Fibroblast of lung (primary cell): ENCODE measurements at regions not wholly inside any gene's neighbourhood (a gene's known extent, or its start where the extent isn't known, plus 50 kb on each side); places are given as distances from the start of the nearest gene placed in this dataset.

Experiments used
- EZH2 ChIP-seq: IDR thresholded peaks from 2 replicates; pipeline ENCODE4 v1.5.1; 2012; ENCODE audit warnings: low read length, control low read depth, mild to moderate bottlenecking; ENCODE audit errors: missing control alignments
- TF ChIP-seq, protein P1 (sequence below), 2 donors: IDR thresholded peaks in 1 of 2; conservative IDR thresholded peaks in 1 of 2; 1 replicate in 1 of 2; 2 replicates in 1 of 2; pipeline ENCODE4 v1.5.1; 2011 to 2012; ENCODE audit warnings: low read length in 2 of 2, control low read depth in 1 of 2, inconsistent platforms in 1 of 2, low read depth in 1 of 2, mild to moderate bottlenecking in 1 of 2

DNA sequence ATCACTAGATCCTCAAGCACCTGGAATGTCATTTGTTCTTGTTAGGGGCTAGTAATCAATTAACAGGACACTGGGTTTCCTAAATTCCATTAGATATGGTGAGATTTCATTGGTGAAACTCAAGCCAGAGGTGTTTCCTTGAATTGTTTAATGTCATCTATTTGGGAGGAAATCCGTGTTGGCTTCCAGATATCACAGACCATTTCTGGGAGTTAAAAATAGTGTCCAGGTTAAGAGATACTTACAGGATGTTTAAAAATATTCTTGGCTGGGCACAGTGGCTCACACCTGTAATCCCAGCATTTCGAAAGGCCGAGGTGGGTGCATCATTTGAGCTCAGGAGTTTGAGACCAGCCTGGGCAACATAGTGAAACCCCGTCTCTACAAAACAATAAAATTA, 688.3 kb upstream of the WWC1 start:
- TF ChIP-seq, protein P1, sequence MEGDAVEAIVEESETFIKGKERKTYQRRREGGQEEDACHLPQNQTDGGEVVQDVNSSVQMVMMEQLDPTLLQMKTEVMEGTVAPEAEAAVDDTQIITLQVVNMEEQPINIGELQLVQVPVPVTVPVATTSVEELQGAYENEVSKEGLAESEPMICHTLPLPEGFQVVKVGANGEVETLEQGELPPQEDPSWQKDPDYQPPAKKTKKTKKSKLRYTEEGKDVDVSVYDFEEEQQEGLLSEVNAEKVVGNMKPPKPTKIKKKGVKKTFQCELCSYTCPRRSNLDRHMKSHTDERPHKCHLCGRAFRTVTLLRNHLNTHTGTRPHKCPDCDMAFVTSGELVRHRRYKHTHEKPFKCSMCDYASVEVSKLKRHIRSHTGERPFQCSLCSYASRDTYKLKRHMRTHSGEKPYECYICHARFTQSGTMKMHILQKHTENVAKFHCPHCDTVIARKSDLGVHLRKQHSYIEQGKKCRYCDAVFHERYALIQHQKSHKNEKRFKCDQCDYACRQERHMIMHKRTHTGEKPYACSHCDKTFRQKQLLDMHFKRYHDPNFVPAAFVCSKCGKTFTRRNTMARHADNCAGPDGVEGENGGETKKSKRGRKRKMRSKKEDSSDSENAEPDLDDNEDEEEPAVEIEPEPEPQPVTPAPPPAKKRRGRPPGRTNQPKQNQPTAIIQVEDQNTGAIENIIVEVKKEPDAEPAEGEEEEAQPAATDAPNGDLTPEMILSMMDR (conservative IDR thresholded peaks at IDR 0.05 in 1 of 2, IDR thresholded peaks at IDR 0.05 in 1 of 2; ENCODE audit: low read depth in 1 of 2, low read length in 2 of 2), result no peak
- TF ChIP-seq EZH2, result no peak
